Neural progenitor cell (in vitro differentiated cells): ENCODE measurements at regions not wholly inside any gene's neighbourhood (a gene's known extent, or its start where the extent isn't known, plus 50 kb on each side); places are given as distances from the start of the nearest gene placed in this dataset.
A peak's percentile ranks its signal among the peaks of the same experiment; 100 is the strongest.

Experiments used
- DNase-seq: peaks from one replicate; pipeline ENCODE4 v3.0.0-alpha.2; 2016; ENCODE audit warnings: low spot score
- H2AFZ ChIP-seq: fragments of 200-600 bp; sonication (generic); replicated peaks from 2 replicates; pipeline ENCODE4 v1.6.1; 2016; ENCODE audit warnings: antibody characterized with exemption
- H3F3A ChIP-seq: fragments of 200-600 bp; sonication (generic); 2 replicates; pipeline ENCODE4 v1.6.1; 2016; ENCODE audit warnings: antibody characterized with exemption, low read depth
- H3K27ac ChIP-seq: fragments of 200-600 bp; sonication (generic); 2 replicates; pipeline ENCODE4 v1.5.1; 2016; ENCODE audit warnings: mild to moderate bottlenecking
- H3K27me3 ChIP-seq: fragments of 200-600 bp; sonication (generic); 2 replicates; pipeline ENCODE4 v1.6.1; 2016; ENCODE audit warnings: mild to moderate bottlenecking, moderate library complexity
- H3K36me3 ChIP-seq: fragments of 200-600 bp; sonication (generic); 2 replicates; pipeline ENCODE4 v1.5.1; 2016
- H3K4me1 ChIP-seq: fragments of 200-600 bp; sonication (generic); 2 replicates; pipeline ENCODE4 v1.6.1; 2016; ENCODE audit warnings: mixed run types
- H3K4me2 ChIP-seq: fragments of 200-600 bp; sonication (generic); 2 replicates; pipeline ENCODE4 v1.6.1; 2016
- H3K4me3 ChIP-seq: fragments of 200-600 bp; sonication (generic); 2 replicates; pipeline ENCODE4 v1.5.1; 2016
- H3K79me2 ChIP-seq: fragments of 200-600 bp; sonication (generic); 2 replicates; pipeline ENCODE4 v1.6.1; 2016; ENCODE audit warnings: low read depth
- H3K9ac ChIP-seq: fragments of 200-600 bp; sonication (generic); 2 replicates; pipeline ENCODE4 v1.6.1; 2016
- H3K9me3 ChIP-seq: fragments of 200-600 bp; sonication (generic); 2 replicates; pipeline ENCODE4 v1.5.1; 2016; ENCODE audit warnings: low read depth
- H4K20me1 ChIP-seq: fragments of 200-600 bp; sonication (generic); 2 replicates; pipeline ENCODE4 v1.6.1; 2016; ENCODE audit warnings: low read depth
- H3K27ac Mint-ChIP-seq: 3 replicates; pipeline ENCODE4 v1.8.0; 2021; ENCODE audit warnings: mixed read lengths
- H3K27me3 Mint-ChIP-seq: 2 replicates; pipeline ENCODE4 v1.8.0; 2022; ENCODE audit warnings: low read depth, mild to moderate bottlenecking, inconsistent platforms, moderate library complexity, mixed read lengths; ENCODE audit not compliant: insufficient read depth
- H3K36me3 Mint-ChIP-seq: 3 replicates; pipeline ENCODE4 v1.8.0; 2021; ENCODE audit warnings: mixed read lengths
- H3K4me1 Mint-ChIP-seq: 3 replicates; pipeline ENCODE4 v1.8.0; 2021; ENCODE audit warnings: mixed read lengths
- H3K4me3 Mint-ChIP-seq: 3 replicates; pipeline ENCODE4 v1.8.0; 2021; ENCODE audit warnings: mild to moderate bottlenecking, moderate library complexity, mixed read lengths
- H3K9me3 Mint-ChIP-seq: 3 replicates; pipeline ENCODE4 v1.8.0; 2020; ENCODE audit warnings: mixed read lengths
- EZH2 ChIP-seq: fragments of 200-600 bp; sonication (generic); IDR thresholded peaks from 2 replicates; pipeline ENCODE4 v1.6.1; 2017; ENCODE audit warnings: antibody characterized with exemption, mild to moderate bottlenecking, moderate library complexity
- EZH2phosphoT487 ChIP-seq: fragments of 200-600 bp; sonication (generic); IDR thresholded peaks from 2 replicates; pipeline ENCODE4 v1.6.1; 2017; ENCODE audit warnings: antibody characterized with exemption
- TF ChIP-seq, protein P1 (sequence below): fragments of 200-600 bp; sonication (generic); IDR thresholded peaks from 2 replicates; pipeline ENCODE4 v1.5.1; 2017; ENCODE audit warnings: antibody characterized with exemption, mild to moderate bottlenecking

DNA sequence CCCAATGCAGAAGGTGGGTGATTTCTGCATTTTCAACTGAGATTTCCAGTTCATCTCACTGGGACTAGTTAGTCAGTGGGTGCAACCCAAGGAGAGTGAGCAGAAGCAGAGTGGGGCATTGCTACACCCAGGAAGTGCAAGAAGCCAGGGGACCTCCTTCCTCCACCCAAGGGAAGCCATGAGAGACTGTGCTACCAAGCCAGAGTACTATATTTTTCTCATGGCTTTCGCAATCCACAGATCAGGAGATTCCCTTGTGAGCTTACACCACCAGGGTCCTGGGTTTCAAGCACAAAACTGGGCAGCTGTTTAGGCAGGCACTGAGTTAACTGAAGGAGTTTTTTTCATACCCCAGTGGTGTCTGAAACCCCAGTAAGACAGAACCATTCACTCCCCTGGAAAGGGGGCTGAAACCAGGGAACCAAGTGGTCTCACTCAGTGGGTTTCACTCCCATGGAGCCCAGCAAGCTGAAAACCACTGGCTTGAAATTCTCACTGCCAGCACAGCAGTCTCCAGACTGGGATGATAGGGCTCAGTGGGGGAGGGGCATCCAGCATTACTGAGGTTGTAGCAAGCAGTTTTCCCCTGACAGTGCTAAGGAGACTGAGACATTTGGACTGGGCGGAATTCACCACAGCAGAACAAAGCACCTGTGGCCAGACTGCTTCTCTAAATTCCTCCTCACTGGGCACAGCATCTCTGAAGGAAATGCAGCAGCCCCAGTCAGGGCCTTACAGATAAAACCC is 903.4 kb downstream of the TECRL start:
- Mint-ChIP-seq H3K9me3 (peaks cover 10% of the 10 kb centered on the region), H3K36me3 (no peaks in the 10 kb centered on the region), H3K4me1 (no peaks in the 10 kb centered on the region), H3K4me3 (no peak overlapping the region), H3K27me3 (peaks cover 3% of the 10 kb centered on the region), H3K27ac (no peak overlapping the region)
- no peaks in the 10 kb centered on the region for H3K36me3 ChIP-seq
- no peak overlapping the region for H3K9ac ChIP-seq
- DNase-seq, result peak; percentile 30
- H3K79me2 ChIP-seq, result no peaks in the 10 kb centered on the region
- no peaks in the 10 kb centered on the region for H4K20me1 ChIP-seq
- TF ChIP-seq EZH2phosphoT487 (no peak), EZH2 (no peak)
- TF ChIP-seq, protein P1, sequence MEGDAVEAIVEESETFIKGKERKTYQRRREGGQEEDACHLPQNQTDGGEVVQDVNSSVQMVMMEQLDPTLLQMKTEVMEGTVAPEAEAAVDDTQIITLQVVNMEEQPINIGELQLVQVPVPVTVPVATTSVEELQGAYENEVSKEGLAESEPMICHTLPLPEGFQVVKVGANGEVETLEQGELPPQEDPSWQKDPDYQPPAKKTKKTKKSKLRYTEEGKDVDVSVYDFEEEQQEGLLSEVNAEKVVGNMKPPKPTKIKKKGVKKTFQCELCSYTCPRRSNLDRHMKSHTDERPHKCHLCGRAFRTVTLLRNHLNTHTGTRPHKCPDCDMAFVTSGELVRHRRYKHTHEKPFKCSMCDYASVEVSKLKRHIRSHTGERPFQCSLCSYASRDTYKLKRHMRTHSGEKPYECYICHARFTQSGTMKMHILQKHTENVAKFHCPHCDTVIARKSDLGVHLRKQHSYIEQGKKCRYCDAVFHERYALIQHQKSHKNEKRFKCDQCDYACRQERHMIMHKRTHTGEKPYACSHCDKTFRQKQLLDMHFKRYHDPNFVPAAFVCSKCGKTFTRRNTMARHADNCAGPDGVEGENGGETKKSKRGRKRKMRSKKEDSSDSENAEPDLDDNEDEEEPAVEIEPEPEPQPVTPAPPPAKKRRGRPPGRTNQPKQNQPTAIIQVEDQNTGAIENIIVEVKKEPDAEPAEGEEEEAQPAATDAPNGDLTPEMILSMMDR, result no peak
- H3K27ac ChIP-seq, result no peak overlapping the region
- peak overlapping the region; percentile 88 for H2AFZ ChIP-seq
- H3K9me3 ChIP-seq, result no peaks in the 10 kb centered on the region
- H3F3A ChIP-seq, result no peaks in the 10 kb centered on the region
- H3K4me1 ChIP-seq, result no peaks in the 10 kb centered on the region
- no peak overlapping the region for H3K4me2 ChIP-seq
- H3K4me3 ChIP-seq, result no peak overlapping the region
- no peaks in the 10 kb centered on the region for H3K27me3 ChIP-seq

DNA sequence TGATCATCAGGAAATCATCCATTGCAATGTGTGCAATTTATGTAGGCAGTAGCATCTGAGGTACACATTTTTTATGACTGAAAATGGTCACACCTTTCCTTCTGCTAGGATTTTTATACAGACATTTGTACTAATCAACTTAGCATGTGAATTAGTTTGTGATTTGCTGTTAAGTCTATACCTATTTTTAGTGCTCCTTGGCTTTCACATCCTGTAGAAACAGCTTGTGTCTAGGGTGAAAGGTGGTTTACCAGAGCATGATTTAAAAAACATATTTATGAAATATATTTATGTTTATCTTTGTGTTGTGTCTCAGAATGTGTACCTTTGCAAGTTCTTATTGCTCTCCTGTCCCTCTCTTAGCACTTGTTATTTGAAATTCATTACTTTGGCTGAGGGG is 916.0 kb downstream of the TECRL start:
- Mint-ChIP-seq H3K4me1 (peaks cover 3% of the 10 kb centered on the region), H3K9me3 (no peaks in the 10 kb centered on the region), H3K27ac (no peak overlapping the region), H3K36me3 (no peaks in the 10 kb centered on the region), H3K4me3 (no peak overlapping the region), H3K27me3 (peaks cover 2% of the 10 kb centered on the region)
- H3K4me1 ChIP-seq, result no peaks in the 10 kb centered on the region
- TF ChIP-seq EZH2phosphoT487 (no peak), EZH2 (no peak)
- TF ChIP-seq, protein P1, result no peak
- no peak overlapping the region for H3K4me3 ChIP-seq
- H3K9me3 ChIP-seq, result no peaks in the 10 kb centered on the region
- no peak overlapping the region for H3K27ac ChIP-seq
- no peak for DNase-seq
- H3K9ac ChIP-seq, result no peak overlapping the region
- H2AFZ ChIP-seq, result no peak overlapping the region
- no peaks in the 10 kb centered on the region for H3F3A ChIP-seq
- H3K4me2 ChIP-seq, result no peak overlapping the region
- H3K79me2 ChIP-seq, result no peaks in the 10 kb centered on the region
- H4K20me1 ChIP-seq, result no peaks in the 10 kb centered on the region
- no peaks in the 10 kb centered on the region for H3K27me3 ChIP-seq
- no peaks in the 10 kb centered on the region for H3K36me3 ChIP-seq

DNA sequence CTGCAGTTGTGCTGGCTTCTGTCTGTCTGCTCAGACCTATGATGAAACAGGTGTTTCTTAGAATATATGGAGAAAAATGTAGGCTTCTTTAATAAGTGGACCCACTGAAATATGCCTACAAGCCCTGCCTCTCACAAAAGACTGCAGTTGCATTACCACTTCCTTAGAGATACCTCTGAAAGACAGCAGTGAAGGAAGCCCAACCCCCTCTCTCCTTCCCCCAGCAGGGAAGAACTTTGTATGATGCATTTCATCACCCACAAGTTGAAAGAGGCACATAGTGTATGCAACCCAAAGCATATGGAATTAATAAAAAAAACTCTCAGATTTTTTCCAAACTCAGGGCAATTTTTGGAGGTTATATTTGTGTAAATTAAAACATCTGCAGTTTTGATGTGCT is 916.7 kb downstream of the TECRL start:
- no peak for DNase-seq

More for the DNA sequence above, 916.7 kb downstream of the TECRL start:
- peak overlapping the region; percentile 11 for H2AFZ ChIP-seq
- H3K4me3 ChIP-seq, result no peak overlapping the region
- no peaks in the 10 kb centered on the region for H3F3A ChIP-seq
- H4K20me1 ChIP-seq, result no peaks in the 10 kb centered on the region
- H3K27ac ChIP-seq, result no peak overlapping the region
- H3K9me3 ChIP-seq, result no peaks in the 10 kb centered on the region
- peaks cover 3% of the 10 kb centered on the region for H3K4me1 Mint-ChIP-seq
- H3K27ac Mint-ChIP-seq, result no peak overlapping the region
- no peaks in the 10 kb centered on the region for H3K9me3 Mint-ChIP-seq
- no peak overlapping the region for H3K4me2 ChIP-seq
- no peaks in the 10 kb centered on the region for H3K79me2 ChIP-seq
- no peaks in the 10 kb centered on the region for H3K27me3 ChIP-seq
- H3K4me1 ChIP-seq, result no peaks in the 10 kb centered on the region
- H3K9ac ChIP-seq, result no peak overlapping the region
- peaks cover 2% of the 10 kb centered on the region for H3K27me3 Mint-ChIP-seq
- no peak overlapping the region for H3K4me3 Mint-ChIP-seq
- H3K36me3 ChIP-seq, result no peaks in the 10 kb centered on the region
- TF ChIP-seq EZH2phosphoT487 (no peak), EZH2 (no peak)
- TF ChIP-seq, protein P1, result no peak
- no peaks in the 10 kb centered on the region for H3K36me3 Mint-ChIP-seq
